Fibroblast of lung (primary cell): ENCODE measurements at regions not wholly inside any gene's neighbourhood (a gene's known extent, or its start where the extent isn't known, plus 50 kb on each side); places are given as distances from the start of the nearest gene placed in this dataset.

Experiments used
- DNase-seq, 2 donors: peaks; one replicate each; pipeline versions ENCODE4 v3.0.0 to v3.0.0-alpha.2; 2010; ENCODE audit warnings: low read depth in 2 of 2
- H2AFZ ChIP-seq: 2 replicates; pipeline ENCODE4 v1.5.1; 2012; ENCODE audit warnings: low read length, control low read depth, inconsistent platforms
- H3K27ac ChIP-seq: 2 replicates; pipeline ENCODE4 v1.5.1; 2011; ENCODE audit warnings: low read length, control low read depth; ENCODE audit not compliant: insufficient read depth
- H3K27me3 ChIP-seq: 2 replicates; pipeline ENCODE4 v1.5.1; 2011; ENCODE audit warnings: mild to moderate bottlenecking, low read length; ENCODE audit not compliant: control insufficient read depth, insufficient read depth
- H3K36me3 ChIP-seq: 2 replicates; pipeline ENCODE4 v1.5.1; 2011; ENCODE audit warnings: low read length; ENCODE audit not compliant: control insufficient read depth, insufficient read depth
- H3K4me1 ChIP-seq: 2 replicates; pipeline ENCODE4 v1.5.1; 2011; ENCODE audit warnings: low read length; ENCODE audit not compliant: control insufficient read depth, insufficient read depth; ENCODE audit errors: extremely low read depth
- H3K4me2 ChIP-seq: 2 replicates; pipeline ENCODE4 v1.5.1; 2011; ENCODE audit warnings: low read length, control low read depth; ENCODE audit not compliant: insufficient read depth; ENCODE audit errors: extremely low read depth
- H3K4me3 ChIP-seq, 4 experiments: fragments of 200-600 bp in 1 of 4; sonication (generic) in 1 of 4; replicated peaks in 1 of 4; 2 replicates each; pipeline ENCODE4 v1.5.1; 2011 to 2016; ENCODE audit warnings: low read length in 4 of 4, low read depth in 3 of 4, mild to moderate bottlenecking in 3 of 4, control low read depth in 2 of 4, inconsistent platforms in 1 of 4, mixed read lengths in 1 of 4; ENCODE audit not compliant: insufficient read depth in 1 of 4; ENCODE audit errors: control extremely low read depth in 1 of 4
- H3K79me2 ChIP-seq: 2 replicates; pipeline ENCODE4 v1.5.1; 2012; ENCODE audit warnings: mild to moderate bottlenecking, low read length, inconsistent platforms; ENCODE audit not compliant: control insufficient read depth, insufficient read depth
- H3K9ac ChIP-seq: 2 replicates; pipeline ENCODE4 v1.5.1; 2011; ENCODE audit warnings: mild to moderate bottlenecking, low read length, control low read depth; ENCODE audit not compliant: insufficient read depth
- H3K9me3 ChIP-seq: 2 replicates; pipeline ENCODE4 v1.5.1; 2012; ENCODE audit warnings: low read depth, low read length; ENCODE audit not compliant: control insufficient read depth, insufficient read depth
- H4K20me1 ChIP-seq: 2 replicates; pipeline ENCODE4 v1.5.1; 2011; ENCODE audit warnings: low read length; ENCODE audit not compliant: control insufficient read depth, insufficient read depth; ENCODE audit errors: extremely low read depth
- CTCF ChIP-seq, 2 donors: IDR thresholded peaks in 1 of 2; conservative IDR thresholded peaks in 1 of 2; 1 replicate in 1 of 2; 2 replicates in 1 of 2; pipeline ENCODE4 v1.5.1; 2011 to 2012; ENCODE audit warnings: low read length in 2 of 2, control low read depth in 1 of 2, inconsistent platforms in 1 of 2, low read depth in 1 of 2, mild to moderate bottlenecking in 1 of 2
- EZH2 ChIP-seq: IDR thresholded peaks from 2 replicates; pipeline ENCODE4 v1.5.1; 2012; ENCODE audit warnings: low read length, control low read depth, mild to moderate bottlenecking; ENCODE audit errors: missing control alignments

GRCh38 chr9:104326912-104327311, 177.2 kb upstream of the OR13F1 start:
- no peaks in the 10 kb centered on the region for H3K36me3 ChIP-seq
- no peak for TF ChIP-seq EZH2
- no peaks in the 10 kb centered on the region for H3K79me2 ChIP-seq
- no peak overlapping the region for H3K4me3 ChIP-seq
- H3K9ac ChIP-seq = no peak overlapping the region
- no peak overlapping the region for H2AFZ ChIP-seq
- H3K27ac ChIP-seq = no peak overlapping the region
- no peak for DNase-seq
- no peaks in the 10 kb centered on the region for H3K9me3 ChIP-seq
- H3K4me1 ChIP-seq = no peaks in the 10 kb centered on the region
- H3K4me2 ChIP-seq = no peak overlapping the region
- no peaks in the 10 kb centered on the region for H3K27me3 ChIP-seq
- no peaks in the 10 kb centered on the region for H4K20me1 ChIP-seq

DNA sequence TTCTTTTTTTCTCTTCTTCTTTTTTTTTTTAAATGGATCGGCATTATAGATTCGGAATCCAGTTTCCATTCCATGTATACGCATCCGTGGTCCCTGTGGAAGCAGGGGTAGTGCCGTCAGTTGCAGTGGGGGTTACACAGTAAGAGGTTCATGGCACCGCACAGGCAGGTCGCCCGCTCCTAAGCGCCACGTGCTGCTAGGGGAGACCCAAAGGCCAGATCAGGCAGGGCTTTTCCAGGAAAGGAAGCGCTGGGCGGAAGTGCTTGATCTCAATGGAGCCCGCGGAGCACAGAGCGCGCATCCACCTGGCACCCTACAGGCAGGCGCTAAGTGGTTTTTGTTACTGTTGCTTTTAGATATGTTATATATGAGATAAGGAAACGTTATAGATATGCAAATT, 174.8 kb upstream of the OR13F1 start:
- Histone ChIP-seq H3K79me2 (no peaks in the 10 kb centered on the region), H3K27me3 (no peaks in the 10 kb centered on the region), H3K4me1 (no peaks in the 10 kb centered on the region)

DNA sequence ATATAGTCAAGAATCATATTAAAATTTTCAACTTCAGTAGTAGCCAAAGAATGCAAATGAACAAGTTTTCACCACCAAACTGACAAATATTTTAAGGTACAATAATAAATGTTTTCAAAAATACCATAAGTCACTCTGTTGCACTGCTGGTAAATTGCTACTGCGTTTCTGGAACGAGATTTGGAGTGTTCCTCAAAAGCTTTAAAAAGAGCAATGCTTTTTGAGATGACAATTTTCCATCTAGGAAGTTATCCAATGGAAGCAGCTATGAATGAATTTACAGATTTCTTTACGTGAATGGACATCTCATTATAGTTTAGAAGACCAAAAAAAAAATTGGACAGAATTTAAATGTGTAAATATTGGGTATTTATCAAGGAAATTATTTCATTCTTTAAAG, 173.2 kb upstream of the OR13F1 start:
- Histone ChIP-seq H3K79me2 (no peaks in the 10 kb centered on the region), H4K20me1 (no peaks in the 10 kb centered on the region), H3K36me3 (no peaks in the 10 kb centered on the region), H3K27me3 (no peaks in the 10 kb centered on the region), H3K4me2 (no peak overlapping the region), H3K9ac (no peak overlapping the region), H3K27ac (no peak overlapping the region), H2AFZ (no peak overlapping the region), H3K4me1 (no peaks in the 10 kb centered on the region), H3K9me3 (no peaks in the 10 kb centered on the region), H3K4me3 (no peak overlapping the region)
- DNase-seq = no peak
- no peak for TF ChIP-seq EZH2
- no peak for TF ChIP-seq CTCF (conservative IDR thresholded peaks at IDR 0.05 in 1 of 2, IDR thresholded peaks at IDR 0.05 in 1 of 2; ENCODE audit: low read depth in 1 of 2, low read length in 2 of 2)

More for the DNA sequence above, 174.8 kb upstream of the OR13F1 start:
- Histone ChIP-seq H3K9ac (no peak overlapping the region), H3K4me2 (no peak overlapping the region), H3K27ac (no peak overlapping the region), H3K4me3 (no peak overlapping the region), H3K36me3 (no peaks in the 10 kb centered on the region), H3K9me3 (no peaks in the 10 kb centered on the region), H4K20me1 (no peaks in the 10 kb centered on the region), H2AFZ (no peak overlapping the region)
- no peak for DNase-seq
- no peak for TF ChIP-seq CTCF (conservative IDR thresholded peaks at IDR 0.05 in 1 of 2, IDR thresholded peaks at IDR 0.05 in 1 of 2; ENCODE audit: low read depth in 1 of 2, low read length in 2 of 2)
- no peak for TF ChIP-seq EZH2

DNA sequence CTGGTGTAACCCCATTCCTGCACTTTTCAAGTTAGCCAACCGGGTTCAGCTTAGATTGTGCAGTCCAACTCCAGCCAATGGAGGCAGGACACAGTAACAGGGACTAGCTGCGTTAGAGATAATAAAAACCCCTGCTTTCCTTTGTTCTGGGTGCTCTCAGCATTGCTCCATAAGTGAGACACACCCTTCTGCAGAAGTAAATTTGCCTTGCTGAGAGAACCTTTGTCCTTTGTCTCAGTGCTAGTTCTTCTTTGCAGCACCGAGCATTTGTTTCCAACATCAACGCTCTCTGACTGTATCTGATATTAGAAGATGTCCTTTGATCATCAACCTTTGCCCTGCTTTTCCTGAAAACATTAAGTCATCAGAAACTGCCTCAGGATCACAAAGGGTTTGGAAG, 169.5 kb upstream of the OR13F1 start:
- Histone ChIP-seq H3K27me3 (no peaks in the 10 kb centered on the region), H3K9me3 (no peaks in the 10 kb centered on the region)

More for the DNA sequence above, 169.5 kb upstream of the OR13F1 start:
- DNase-seq = no peak
- TF ChIP-seq CTCF (conservative IDR thresholded peaks at IDR 0.05 in 1 of 2, IDR thresholded peaks at IDR 0.05 in 1 of 2; ENCODE audit: low read depth in 1 of 2, low read length in 2 of 2) = no peak
- TF ChIP-seq EZH2 = no peak
- Histone ChIP-seq H3K4me1 (no peaks in the 10 kb centered on the region), H4K20me1 (no peaks in the 10 kb centered on the region), H3K27ac (no peak overlapping the region), H3K79me2 (no peaks in the 10 kb centered on the region), H3K36me3 (no peaks in the 10 kb centered on the region), H3K4me2 (no peak overlapping the region), H2AFZ (no peak overlapping the region), H3K4me3 (no peak overlapping the region), H3K9ac (no peak overlapping the region)
